DMS153 treated with DMSO at 0.1 percent for 48 hours (cell line): ENCODE measurements at regions not wholly inside any gene's neighbourhood (a gene's known extent, or its start where the extent isn't known, plus 50 kb on each side); places are given as distances from the start of the nearest gene placed in this dataset.

Experiments used
- DNase-seq: peaks from one replicate; lab custom pipeline; 2025; ENCODE audit not compliant: unreplicated experiment; lab: John Stamatoyannopoulos, UW

- no peak for DNase-seq
Measured at GRCh38 chr2:145221516-145221915, 701.6 kb upstream of the ZEB2 start.

DNA sequence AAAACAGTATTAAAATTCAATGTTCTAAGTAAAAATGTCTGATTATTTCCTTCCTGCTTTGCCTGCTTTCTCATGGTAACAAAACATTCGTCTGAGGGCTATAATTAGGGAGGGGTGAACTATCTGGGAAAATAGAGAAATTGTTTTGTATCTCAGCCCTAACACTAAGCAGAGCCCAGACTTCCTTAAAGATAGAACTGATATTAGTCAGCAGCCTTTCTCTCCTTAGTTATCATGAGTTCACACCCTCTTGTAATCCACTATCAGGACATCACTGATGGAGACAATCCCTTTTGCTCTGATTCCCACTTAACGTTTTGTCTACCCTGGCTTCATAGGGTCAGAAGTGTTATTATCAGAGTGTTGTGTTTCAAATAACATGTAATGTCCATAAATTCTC, 701.1 kb upstream of the ZEB2 start:
- no peak for DNase-seq

- no peak for DNase-seq
Measured at GRCh38 chr2:145220496-145220895, 700.6 kb upstream of the ZEB2 start.

DNA sequence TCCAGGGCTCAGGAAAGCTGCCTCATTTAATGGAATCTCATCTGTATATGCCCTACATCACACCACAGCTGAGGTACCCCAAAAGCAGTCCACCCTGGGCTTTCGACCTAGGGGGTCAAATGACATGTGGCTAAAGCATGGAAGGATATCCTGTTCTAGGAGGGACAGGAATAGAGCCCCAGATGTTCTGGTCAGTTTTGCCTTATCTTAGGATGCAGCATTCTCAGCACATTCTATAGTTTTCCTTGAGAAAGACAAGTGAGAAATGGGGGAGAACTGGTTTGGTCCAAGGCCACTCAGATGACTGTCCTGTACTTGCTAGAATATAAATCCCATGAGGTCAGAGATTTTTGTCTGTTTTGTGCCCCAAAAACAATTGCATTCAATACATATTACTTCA, 688.0 kb upstream of the ZEB2 start:
- DNase-seq: no peak

- DNase-seq: no peak
Measured at GRCh38 chr2:145206496-145207281, 686.8 kb upstream of the ZEB2 start.

DNA sequence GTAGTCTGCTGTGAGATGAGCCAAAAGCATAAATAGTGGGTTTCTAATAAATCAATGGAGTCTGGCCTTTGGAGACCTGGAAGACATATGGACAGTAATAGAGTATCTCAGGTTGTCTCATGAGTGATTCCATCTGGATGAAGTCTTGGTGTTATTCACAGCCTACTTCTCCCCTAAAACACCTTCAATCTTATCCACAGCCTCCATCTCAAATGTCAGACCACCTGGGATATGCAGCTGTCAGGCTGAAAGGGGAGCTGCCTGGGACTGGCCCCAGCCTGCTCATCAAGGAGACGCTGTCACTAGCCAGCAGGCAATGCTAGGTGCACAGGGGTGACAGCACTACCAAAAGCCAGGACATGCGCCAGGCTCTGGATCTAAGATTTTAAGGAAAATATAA, 684.0 kb upstream of the ZEB2 start:
- DNase-seq: no peak

DNA sequence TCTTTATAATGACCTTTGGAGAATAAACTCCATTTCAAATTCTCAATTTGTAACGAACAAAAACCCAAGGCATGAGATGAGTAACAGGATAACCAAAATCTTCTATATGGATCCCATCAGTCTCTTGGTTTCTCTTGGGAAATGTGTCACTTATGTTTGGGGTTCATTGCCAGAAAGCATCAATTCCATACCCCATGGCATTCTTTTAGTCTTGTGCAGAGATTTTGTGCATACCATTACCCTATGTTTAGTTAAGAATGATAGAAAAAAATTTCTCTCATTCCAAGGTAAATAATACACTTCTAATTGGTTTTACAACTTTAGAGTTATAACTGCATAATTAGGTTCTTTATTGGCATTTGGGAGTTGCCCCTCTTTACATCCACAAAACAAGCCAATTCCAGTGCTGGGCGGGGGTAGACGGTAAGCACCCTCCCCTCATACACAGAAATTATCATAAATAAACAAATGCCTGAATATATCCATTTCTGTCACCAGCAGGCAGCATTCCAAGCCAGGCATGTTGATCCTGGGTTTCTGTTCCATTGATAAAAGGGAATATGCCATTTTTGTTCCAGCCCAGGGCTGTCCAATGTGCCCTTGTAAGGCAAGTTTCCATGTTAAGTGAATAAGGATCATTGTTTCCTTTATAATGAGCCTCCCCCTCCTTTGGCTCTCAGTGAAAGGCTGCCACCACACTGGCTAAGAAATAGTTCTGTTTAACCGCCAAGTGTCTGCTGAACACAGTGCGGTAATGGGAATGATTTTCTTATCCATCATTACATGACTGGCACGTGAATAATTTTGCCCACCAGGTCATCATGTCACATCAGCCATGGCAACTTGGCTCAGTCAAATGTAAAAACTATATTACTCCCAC, 680.1 kb upstream of the ZEB2 start:
- DNase-seq: no peak

GRCh38 chr2:145199042-145199441, 679.1 kb upstream of the ZEB2 start:
- peak; percentile 18 for DNase-seq

- DNase-seq: no peak
Measured at GRCh38 chr2:145198555-145198954, 678.6 kb upstream of the ZEB2 start.

DNA sequence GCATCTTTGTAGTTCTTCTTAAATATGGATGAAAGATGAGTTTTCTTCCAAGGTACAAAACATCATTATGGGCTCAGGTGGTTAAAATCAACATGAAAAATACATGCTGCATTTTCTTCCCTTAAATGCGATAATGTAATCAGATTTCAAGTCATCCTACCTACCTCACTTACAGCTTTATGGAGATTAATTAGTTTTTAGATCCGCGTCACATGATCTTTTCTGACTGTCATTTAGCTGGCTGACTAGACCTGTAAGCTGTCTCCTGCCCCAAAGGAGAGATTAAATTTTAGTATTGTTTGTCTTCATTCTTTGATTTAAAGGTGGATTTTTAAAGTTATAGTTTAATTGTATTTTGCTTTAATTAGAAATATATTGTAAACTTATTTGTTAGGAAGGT, 678.0 kb upstream of the ZEB2 start:
- DNase-seq: no peak

DNA sequence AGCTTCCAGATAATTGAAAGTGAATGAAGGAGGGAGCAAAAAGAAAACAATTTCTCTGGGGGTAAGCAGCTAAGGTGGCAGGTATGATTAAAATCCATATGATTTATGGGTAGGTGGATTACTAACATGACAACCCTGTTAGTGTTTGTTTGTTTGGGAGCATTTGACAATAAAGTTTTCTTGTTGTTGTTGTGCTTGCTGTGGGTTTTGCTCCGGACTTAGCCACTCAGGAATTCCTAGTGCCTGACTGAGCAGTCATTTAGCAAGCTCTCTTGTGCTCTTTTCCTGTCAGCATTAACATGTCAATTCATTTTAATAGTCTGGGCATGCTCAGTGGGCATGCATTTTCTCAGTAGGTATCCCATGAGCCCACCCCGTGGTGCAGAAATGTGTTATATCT, 674.8 kb upstream of the ZEB2 start:
- DNase-seq: no peak

DNA sequence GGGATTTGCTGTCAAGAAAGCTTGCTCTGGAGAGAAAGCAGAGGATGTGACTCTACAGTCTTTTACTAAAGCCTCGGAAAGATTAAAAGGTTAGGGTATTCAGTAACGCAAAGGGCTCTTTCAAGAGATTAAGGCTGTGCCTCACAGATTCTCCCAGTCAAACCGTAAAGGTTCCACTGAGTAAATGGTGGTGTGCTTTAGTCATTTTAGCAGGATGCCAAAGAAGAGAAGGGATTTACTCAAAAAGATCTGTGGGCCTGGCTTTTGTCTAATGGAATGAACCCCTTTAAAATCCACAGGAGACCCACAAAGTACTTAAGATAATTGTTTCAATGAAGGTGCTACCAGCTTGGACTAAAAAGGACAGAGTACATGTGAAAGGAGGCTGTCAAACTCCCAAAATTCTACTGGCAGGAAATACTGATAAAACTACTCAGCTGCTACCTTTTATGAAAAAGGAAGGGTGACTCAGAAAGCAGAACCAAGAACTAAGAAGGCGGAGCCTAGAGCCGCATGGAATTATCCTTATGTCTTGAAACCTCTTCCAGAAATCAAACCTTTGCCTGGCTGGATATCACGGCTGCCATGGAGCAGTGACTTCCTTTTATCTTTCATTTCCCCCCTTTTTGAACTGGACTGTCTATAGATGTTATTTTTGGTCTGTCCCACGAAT, 670.2 kb upstream of the ZEB2 start:
- no peak for DNase-seq

GRCh38 chr2:145186303-145186702, 666.4 kb upstream of the ZEB2 start:
- DNase-seq: no peak

DNA sequence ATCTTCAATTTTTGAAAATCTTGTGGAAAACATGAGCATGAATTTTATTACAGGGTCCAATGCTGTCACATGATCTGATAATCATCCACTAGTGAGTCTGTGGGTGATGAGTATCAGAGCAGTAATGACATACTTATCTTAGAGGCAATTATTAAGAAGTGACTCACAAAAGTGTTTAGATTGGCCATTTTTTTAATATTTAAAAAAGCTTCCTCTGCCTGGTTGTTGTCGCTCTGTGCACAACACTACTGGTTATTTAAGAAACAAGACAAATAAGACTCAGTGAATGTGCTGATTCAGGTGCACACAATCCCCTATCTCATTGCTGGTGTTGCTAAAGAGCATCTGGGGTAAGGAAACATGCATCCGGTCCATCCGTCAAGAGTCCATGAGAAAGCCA, 665.8 kb upstream of the ZEB2 start:
- DNase-seq: no peak

DNA sequence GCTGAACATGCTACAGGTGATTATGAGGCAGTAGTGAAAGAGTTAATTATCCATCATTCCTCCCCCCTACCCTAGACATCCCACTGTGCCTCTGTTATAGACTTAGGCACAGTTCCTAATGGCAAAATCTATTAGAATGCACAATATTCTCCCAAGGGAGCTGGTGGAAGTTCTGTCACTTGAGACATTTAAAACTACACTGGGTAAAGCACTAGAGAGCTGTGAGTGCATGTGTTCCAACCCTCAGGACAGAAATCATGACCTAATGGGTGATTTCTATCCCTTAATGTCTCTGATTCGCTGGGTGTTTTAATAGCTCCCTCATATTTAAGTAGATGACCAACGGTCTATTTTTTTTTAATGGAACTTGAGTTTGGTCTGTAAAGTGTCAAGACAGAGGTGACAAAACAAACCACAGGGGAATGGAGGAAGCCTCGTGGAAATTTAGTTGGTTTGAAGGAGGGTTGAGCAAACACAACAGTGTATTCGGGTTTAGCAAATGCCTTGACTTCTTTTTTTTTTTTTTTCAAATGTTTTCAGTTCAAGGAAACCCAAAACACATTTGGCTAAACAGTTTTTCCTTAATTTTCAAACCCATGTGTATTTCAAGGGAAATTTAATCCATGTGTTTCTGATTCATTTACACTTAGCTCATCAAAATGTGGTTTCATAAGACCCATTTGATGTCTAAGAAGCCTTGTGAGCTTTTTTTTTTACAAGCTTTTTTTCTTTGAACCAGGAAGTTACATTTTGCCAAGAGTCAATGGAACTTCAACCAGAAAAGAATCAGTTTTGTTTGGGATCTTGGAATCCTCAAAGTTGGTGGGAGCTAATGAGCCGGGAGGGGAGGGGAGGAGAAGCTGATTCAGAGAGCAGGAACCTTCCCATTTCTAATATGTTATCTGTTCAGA, 665.1 kb upstream of the ZEB2 start:
- DNase-seq: no peak

DNA sequence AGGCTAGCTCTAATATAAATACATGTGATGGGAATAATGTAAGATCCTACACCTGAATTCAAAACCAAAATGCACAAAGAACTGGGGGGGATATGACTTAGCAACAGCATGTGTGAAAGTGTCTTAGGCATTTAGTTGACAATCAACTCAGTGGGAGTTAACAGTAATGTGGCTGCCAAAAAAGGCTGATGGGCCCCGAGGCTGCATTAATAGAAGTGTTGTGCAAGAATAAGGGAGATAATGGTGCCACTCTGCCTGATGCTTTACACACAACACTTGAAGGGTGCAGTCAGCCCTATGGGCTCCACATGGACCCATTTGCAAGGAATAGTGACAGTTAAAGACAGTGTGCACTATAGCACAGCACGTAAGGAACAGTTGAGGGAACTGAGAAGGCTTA, 649.4 kb upstream of the ZEB2 start:
- no peak for DNase-seq

GRCh38 chr2:145168091-145168490, 648.2 kb upstream of the ZEB2 start:
- no peak for DNase-seq

DNA sequence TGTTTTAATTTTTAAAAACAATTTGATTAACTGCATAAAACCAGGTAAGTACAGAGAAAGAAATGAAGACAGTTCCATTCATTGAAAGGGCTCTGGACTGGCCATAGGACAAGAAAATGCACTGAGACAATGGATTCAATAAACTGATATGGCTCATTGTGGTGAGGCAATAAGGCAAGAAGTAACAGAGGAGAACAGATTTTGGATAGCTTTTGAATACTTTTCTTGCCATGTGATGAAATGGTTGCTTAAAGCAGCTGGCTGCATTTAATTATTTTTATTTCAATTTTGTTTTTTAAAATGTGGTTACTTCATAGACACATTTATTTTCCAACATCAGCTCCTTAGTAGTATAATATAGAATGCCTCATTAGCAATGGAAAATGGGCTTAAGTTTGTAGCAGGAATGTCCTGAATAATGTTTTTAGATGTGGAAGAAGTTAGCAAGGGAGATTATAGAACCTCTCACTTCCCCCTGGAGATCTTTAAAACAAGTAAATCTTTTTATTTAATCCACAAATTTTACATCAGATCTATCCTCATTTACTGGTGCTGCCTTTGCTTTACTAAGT, 646.9 kb upstream of the ZEB2 start:
- no peak for DNase-seq

DNA sequence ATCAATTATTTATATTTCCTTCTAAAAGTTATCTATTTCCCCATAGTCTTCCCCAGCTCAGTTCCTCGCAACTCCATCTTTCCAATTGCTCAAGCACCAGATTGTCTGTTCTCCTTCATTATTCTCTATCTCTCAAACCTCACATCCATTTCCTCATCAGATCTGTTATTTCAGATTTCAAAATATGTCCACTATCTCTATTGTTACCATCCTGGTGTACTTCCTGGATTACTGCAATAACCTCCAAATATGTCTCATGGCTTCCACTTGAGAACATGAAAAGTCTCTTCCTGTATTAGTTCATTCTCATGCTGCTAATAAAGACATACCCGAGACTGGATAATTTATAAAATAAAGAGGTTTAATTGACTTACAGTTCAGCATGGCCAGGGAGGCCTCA, 641.7 kb upstream of the ZEB2 start:
- no peak for DNase-seq

- DNase-seq: no peak
Measured at GRCh38 chr2:145160855-145161254, 640.9 kb upstream of the ZEB2 start.
